H9 (cell line): ENCODE measurements at regions not wholly inside any gene's neighbourhood (a gene's known extent, or its start where the extent isn't known, plus 50 kb on each side); places are given as distances from the start of the nearest gene placed in this dataset.

Source experiments
- DNase-seq: peaks from one replicate; pipeline ENCODE4 v3.0.0-alpha.2; 2017
- H2AFZ ChIP-seq: one replicate; pipeline ENCODE4 v1.6.1; 2013; ENCODE audit warnings: mild to moderate bottlenecking, low read length, control low read depth, moderate library complexity
- H2AK5ac ChIP-seq: 2 replicates; pipeline ENCODE4 v1.6.1; 2013; ENCODE audit warnings: low read length, control low read depth, mixed read lengths; ENCODE audit not compliant: insufficient read length
- H2BK120ac ChIP-seq: one replicate; pipeline ENCODE4 v1.6.1; 2013; ENCODE audit warnings: low read depth, mild to moderate bottlenecking, low read length, control low read depth, inconsistent platforms; ENCODE audit not compliant: poor library complexity, severe bottlenecking
- H2BK12ac ChIP-seq: 2 replicates; pipeline ENCODE4 v1.6.1; 2013; ENCODE audit warnings: low read length, control low read depth, mixed read lengths, low read depth; ENCODE audit not compliant: insufficient read length
- H2BK15ac ChIP-seq: 2 replicates; pipeline ENCODE4 v1.6.1; 2013; ENCODE audit warnings: low read depth, low read length, control low read depth
- H2BK20ac ChIP-seq: one replicate; pipeline ENCODE4 v1.6.1; 2013; ENCODE audit warnings: low read depth, mild to moderate bottlenecking, low read length, control low read depth, inconsistent platforms; ENCODE audit not compliant: poor library complexity, severe bottlenecking
- H2BK5ac ChIP-seq: 2 replicates; pipeline ENCODE4 v1.6.1; 2013; ENCODE audit warnings: low read length, control low read depth, mixed read lengths; ENCODE audit not compliant: insufficient read length
- H3K14ac ChIP-seq: 2 replicates; pipeline ENCODE4 v1.6.1; 2013; ENCODE audit warnings: low read length, control low read depth; ENCODE audit not compliant: insufficient read depth
- H3K18ac ChIP-seq: 2 replicates; pipeline ENCODE4 v1.6.1; 2013; ENCODE audit warnings: low read depth, mild to moderate bottlenecking, mixed read lengths, low read length, control low read depth; ENCODE audit not compliant: insufficient read length
- H3K23ac ChIP-seq: 2 replicates; pipeline ENCODE4 v1.6.1; 2013; ENCODE audit warnings: low read length, control low read depth, mixed read lengths, low read depth; ENCODE audit not compliant: insufficient read length
- H3K23me2 ChIP-seq: 2 replicates; pipeline ENCODE4 v1.6.1; 2013; ENCODE audit warnings: low read depth, mild to moderate bottlenecking, mixed read lengths, low read length, control low read depth; ENCODE audit not compliant: insufficient read length, poor library complexity, severe bottlenecking
- H3K27ac ChIP-seq: 2 replicates; pipeline ENCODE4 v1.5.1; 2013; ENCODE audit warnings: low read length, control low read depth, mixed read lengths, low read depth; ENCODE audit not compliant: insufficient read length
- H3K27me3 ChIP-seq: 2 replicates; pipeline ENCODE4 v1.6.1; 2013; ENCODE audit warnings: low read length, control low read depth, inconsistent platforms; ENCODE audit not compliant: insufficient read depth
- H3K4ac ChIP-seq: 2 replicates; pipeline ENCODE4 v1.6.1; 2013; ENCODE audit warnings: low read depth, mild to moderate bottlenecking, control low read depth, inconsistent platforms, low read length, moderate library complexity
- H3K4me1 ChIP-seq: 2 replicates; pipeline ENCODE4 v1.6.1; 2013; ENCODE audit warnings: low read length, control low read depth, inconsistent platforms; ENCODE audit not compliant: insufficient read depth
- H3K4me2 ChIP-seq: 2 replicates; pipeline ENCODE4 v1.6.1; 2013; ENCODE audit warnings: low read length, control low read depth, mixed read lengths; ENCODE audit not compliant: insufficient read length, insufficient read depth
- H3K56ac ChIP-seq: 2 replicates; pipeline ENCODE4 v1.6.1; 2013; ENCODE audit warnings: low read depth, mild to moderate bottlenecking, mixed read lengths, low read length, control low read depth; ENCODE audit not compliant: insufficient read length
- H3K79me1 ChIP-seq: 2 replicates; pipeline ENCODE4 v1.6.1; 2013; ENCODE audit warnings: low read depth, mild to moderate bottlenecking, moderate library complexity, low read length, control low read depth, inconsistent platforms; ENCODE audit not compliant: insufficient read depth, poor library complexity, severe bottlenecking
- H3K79me2 ChIP-seq: 2 replicates; pipeline ENCODE4 v1.6.1; 2013; ENCODE audit warnings: low read length, control low read depth, inconsistent platforms; ENCODE audit not compliant: insufficient read depth
- H3K9ac ChIP-seq: 2 replicates; pipeline ENCODE4 v1.6.1; 2013; ENCODE audit warnings: low read length, control low read depth, mixed read lengths; ENCODE audit not compliant: insufficient read length; ENCODE audit errors: extremely low read depth
- H3K9me3 ChIP-seq: one replicate; pipeline ENCODE4 v1.6.1; 2013; ENCODE audit warnings: low read depth, low read length, inconsistent platforms; ENCODE audit not compliant: control insufficient read depth
- H3T11ph ChIP-seq: one replicate; pipeline ENCODE4 v1.6.1; 2013; ENCODE audit warnings: mild to moderate bottlenecking, low read length, control low read depth, inconsistent platforms
- H4K20me1 ChIP-seq: one replicate; pipeline ENCODE4 v1.6.1; 2013; ENCODE audit not compliant: control insufficient read depth, insufficient read length, insufficient read depth
- H4K5ac ChIP-seq: 2 replicates; pipeline ENCODE4 v1.6.1; 2013; ENCODE audit warnings: low read depth, mild to moderate bottlenecking, mixed read lengths, low read length, control low read depth; ENCODE audit not compliant: insufficient read length
- H4K8ac ChIP-seq: replicated peaks from 2 replicates; pipeline ENCODE4 v1.6.1; 2013; ENCODE audit warnings: low read length, control low read depth, mixed read lengths, low read depth; ENCODE audit not compliant: insufficient read length
- H4K91ac ChIP-seq: 2 replicates; pipeline ENCODE4 v1.6.1; 2013; ENCODE audit warnings: low read depth, mild to moderate bottlenecking, moderate library complexity, mixed read lengths, low read length, control low read depth; ENCODE audit not compliant: insufficient read length
- H3K27ac Mint-ChIP-seq, 3 experiments: 2 replicates in 2 of 3; 3 replicates in 1 of 3; pipeline ENCODE4 v1.8.0; 2020 to 2021; ENCODE audit warnings: mixed read lengths in 3 of 3, mild to moderate bottlenecking in 1 of 3, moderate library complexity in 1 of 3
- H3K27me3 Mint-ChIP-seq: 2 replicates; pipeline ENCODE4 v1.8.0; 2021; ENCODE audit warnings: low read depth, mild to moderate bottlenecking, moderate library complexity, mixed read lengths
- H3K36me3 Mint-ChIP-seq, 3 experiments: 2 replicates in 2 of 3; 3 replicates in 1 of 3; pipeline ENCODE4 v1.8.0; 2020 to 2021; ENCODE audit warnings: low read depth in 3 of 3, mixed read lengths in 3 of 3; ENCODE audit not compliant: insufficient read depth in 1 of 3
- H3K4me1 Mint-ChIP-seq, 2 experiments: 2 replicates each; pipeline ENCODE4 v1.8.0; 2020; ENCODE audit warnings: mixed read lengths in 2 of 2
- H3K4me3 Mint-ChIP-seq, 2 experiments: 2 replicates in 1 of 2; 3 replicates in 1 of 2; pipeline ENCODE4 v1.8.0; 2020 to 2021; ENCODE audit warnings: mild to moderate bottlenecking in 2 of 2, mixed read lengths in 2 of 2, moderate library complexity in 1 of 2
- H3K9me3 Mint-ChIP-seq, 2 experiments: 2 replicates in 1 of 2; 3 replicates in 1 of 2; pipeline ENCODE4 v1.8.0; 2020; ENCODE audit warnings: mild to moderate bottlenecking in 2 of 2, mixed read lengths in 2 of 2, moderate library complexity in 1 of 2
- WGBS: extraction: QIAGEN DNeasy Blood & Tissue Kit; methylation state at CpG from one replicate; pipeline ENCODE4 v1.1.7; 2013; ENCODE audit warnings: missing lambda C conversion rate, low lambda C conversion rate, mixed read lengths; ENCODE audit not compliant: insufficient read length; ENCODE audit errors: extremely low coverage; 5-methylcytosine and 5-hydroxymethylcytosine counted together
- TF ChIP-seq, protein P1 (sequence below): fragments of 200-600 bp; sonication (generic); conservative IDR thresholded peaks from 3 replicates; pipeline ENCODE4 v1.8.0; 2021; ENCODE audit warnings: antibody characterized with exemption, mild to moderate bottlenecking

DNA sequence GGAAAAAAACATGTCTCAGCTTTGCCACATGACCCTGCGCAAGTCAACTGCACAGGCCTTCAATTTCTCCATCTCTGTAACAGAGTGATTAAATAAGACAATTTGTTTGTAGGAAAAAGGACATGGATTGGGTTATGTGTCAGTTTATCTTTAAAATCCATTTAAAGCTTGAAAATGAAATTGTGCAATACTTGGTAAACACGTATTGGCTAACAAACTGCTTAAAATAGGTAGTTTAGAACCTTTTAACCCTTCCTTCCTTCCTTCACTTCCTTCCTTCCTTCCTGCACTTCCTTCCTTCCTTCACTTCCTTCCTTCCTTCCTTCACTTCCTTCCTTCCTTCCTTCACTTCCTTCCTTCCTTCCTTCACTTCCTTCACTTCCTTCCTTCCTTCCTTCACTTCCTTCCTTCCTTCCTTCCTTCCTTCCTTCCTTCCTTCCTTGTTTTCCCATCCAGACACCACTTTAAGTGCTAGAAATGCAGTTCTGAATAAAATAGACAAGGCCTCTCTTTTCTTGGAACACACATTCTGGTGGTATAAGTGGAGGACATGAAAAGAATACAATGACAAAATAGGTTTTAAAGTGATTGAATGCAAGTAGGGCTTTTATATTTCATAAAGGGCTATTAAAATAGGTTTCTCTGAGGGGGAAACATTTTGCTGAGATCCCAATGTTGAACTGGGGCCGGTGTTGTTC is 130.2 kb upstream of the TP63 start:
- TF ChIP-seq, protein P1, sequence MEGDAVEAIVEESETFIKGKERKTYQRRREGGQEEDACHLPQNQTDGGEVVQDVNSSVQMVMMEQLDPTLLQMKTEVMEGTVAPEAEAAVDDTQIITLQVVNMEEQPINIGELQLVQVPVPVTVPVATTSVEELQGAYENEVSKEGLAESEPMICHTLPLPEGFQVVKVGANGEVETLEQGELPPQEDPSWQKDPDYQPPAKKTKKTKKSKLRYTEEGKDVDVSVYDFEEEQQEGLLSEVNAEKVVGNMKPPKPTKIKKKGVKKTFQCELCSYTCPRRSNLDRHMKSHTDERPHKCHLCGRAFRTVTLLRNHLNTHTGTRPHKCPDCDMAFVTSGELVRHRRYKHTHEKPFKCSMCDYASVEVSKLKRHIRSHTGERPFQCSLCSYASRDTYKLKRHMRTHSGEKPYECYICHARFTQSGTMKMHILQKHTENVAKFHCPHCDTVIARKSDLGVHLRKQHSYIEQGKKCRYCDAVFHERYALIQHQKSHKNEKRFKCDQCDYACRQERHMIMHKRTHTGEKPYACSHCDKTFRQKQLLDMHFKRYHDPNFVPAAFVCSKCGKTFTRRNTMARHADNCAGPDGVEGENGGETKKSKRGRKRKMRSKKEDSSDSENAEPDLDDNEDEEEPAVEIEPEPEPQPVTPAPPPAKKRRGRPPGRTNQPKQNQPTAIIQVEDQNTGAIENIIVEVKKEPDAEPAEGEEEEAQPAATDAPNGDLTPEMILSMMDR = no peak
- H3K4me1 Mint-ChIP-seq = no peaks in the 10 kb centered on the region
- no peak overlapping the region for H2BK5ac ChIP-seq
- H3K27ac Mint-ChIP-seq = no peak overlapping the region
- no peak overlapping the region for H2BK120ac ChIP-seq
- H4K20me1 ChIP-seq = no peaks in the 10 kb centered on the region
- no peak for DNase-seq
- H3K23me2 ChIP-seq = no peaks in the 10 kb centered on the region
- H3K4me2 ChIP-seq = no peak overlapping the region
- no peak overlapping the region for H2AFZ ChIP-seq
- H2BK15ac ChIP-seq = no peak overlapping the region
- H4K8ac ChIP-seq = no peak overlapping the region
- no CpG with 5 or more reads among the region's 3 CpGs for WGBS
- no peak overlapping the region for H4K91ac ChIP-seq
- no peak overlapping the region for H2BK12ac ChIP-seq
- H2AK5ac ChIP-seq = no peak overlapping the region
- H3K36me3 Mint-ChIP-seq = no peaks in the 10 kb centered on the region
- H3K79me1 ChIP-seq = no peaks in the 10 kb centered on the region
- H3K56ac ChIP-seq = no peak overlapping the region
- no peaks in the 10 kb centered on the region for H3K4me1 ChIP-seq
- no peaks in the 10 kb centered on the region for H3K9me3 Mint-ChIP-seq
- no peak overlapping the region for H3K18ac ChIP-seq
- H3K79me2 ChIP-seq = no peaks in the 10 kb centered on the region
- H3K4me3 Mint-ChIP-seq = no peak overlapping the region
- no peaks in the 10 kb centered on the region for H3K27me3 Mint-ChIP-seq
- H3K9me3 ChIP-seq = no peaks in the 10 kb centered on the region
- H3K27me3 ChIP-seq = no peaks in the 10 kb centered on the region
- H3K14ac ChIP-seq = no peak overlapping the region
- H3T11ph ChIP-seq = no peak overlapping the region
- H3K9ac ChIP-seq = no peak overlapping the region
- no peak overlapping the region for H3K27ac ChIP-seq
- H4K5ac ChIP-seq = no peak overlapping the region
- H2BK20ac ChIP-seq = no peak overlapping the region
- no peak overlapping the region for H3K4ac ChIP-seq
- H3K23ac ChIP-seq = no peak overlapping the region
